SHP77 treated with DMSO at 0.1 percent for 48 hours (cell line): ENCODE measurements at regions not wholly inside any gene's neighbourhood (a gene's known extent, or its start where the extent isn't known, plus 50 kb on each side); places are given as distances from the start of the nearest gene placed in this dataset.

Source experiments
- DNase-seq: peaks from one replicate; lab custom pipeline; 2025; lab: John Stamatoyannopoulos, UW

- DNase-seq, result no peak
Observed at GRCh38 chr13:63671296-63671695, 2255.6 kb upstream of the PCDH20 start.

GRCh38 chr13:63651394-63651793 lies 2235.7 kb upstream of the PCDH20 start:
- no peak for DNase-seq

GRCh38 chr13:63643543-63643942 lies 2227.9 kb upstream of the PCDH20 start:
- no peak for DNase-seq

- DNase-seq, result peak; percentile 95
Observed at GRCh38 chr13:63636316-63636993, 2220.8 kb upstream of the PCDH20 start.

- no peak for DNase-seq
Observed at GRCh38 chr13:63632321-63632720, 2216.7 kb upstream of the PCDH20 start.

GRCh38 chr13:63631006-63631405 lies 2215.4 kb upstream of the PCDH20 start:
- DNase-seq, result no peak

GRCh38 chr13:63629591-63629990 lies 2213.9 kb upstream of the PCDH20 start:
- no peak for DNase-seq

- no peak for DNase-seq
Observed at GRCh38 chr13:63628310-63628709, 2212.7 kb upstream of the PCDH20 start.

- no peak for DNase-seq
Observed at GRCh38 chr13:63625869-63626268, 2210.2 kb upstream of the PCDH20 start.

- DNase-seq, result no peak
Observed at GRCh38 chr13:63614874-63615612, 2199.4 kb upstream of the PCDH20 start.

GRCh38 chr13:63607153-63607552 lies 2191.5 kb upstream of the PCDH20 start:
- no peak for DNase-seq

GRCh38 chr13:63605962-63606361 lies 2190.3 kb upstream of the PCDH20 start:
- DNase-seq, result no peak

- no peak for DNase-seq
Observed at GRCh38 chr13:63605403-63605802, 2189.8 kb upstream of the PCDH20 start.

- DNase-seq, result no peak
Observed at GRCh38 chr13:63595811-63596210, 2180.2 kb upstream of the PCDH20 start.

GRCh38 chr13:63586467-63586866 lies 2170.8 kb upstream of the PCDH20 start:
- no peak for DNase-seq

- DNase-seq, result no peak
Observed at GRCh38 chr13:63578796-63579195, 2163.1 kb upstream of the PCDH20 start.

- no peak for DNase-seq
Observed at GRCh38 chr13:63567031-63567430, 2151.4 kb upstream of the PCDH20 start.

- no peak for DNase-seq
Observed at GRCh38 chr13:63554157-63554556, 2138.5 kb upstream of the PCDH20 start.

GRCh38 chr13:63551731-63552130 lies 2136.1 kb upstream of the PCDH20 start:
- no peak for DNase-seq

- no peak for DNase-seq
Observed at GRCh38 chr13:63546524-63546923, 2130.9 kb upstream of the PCDH20 start.

GRCh38 chr13:63542770-63543169 lies 2127.1 kb upstream of the PCDH20 start:
- no peak for DNase-seq

GRCh38 chr13:63541336-63541735 lies 2125.7 kb upstream of the PCDH20 start:
- DNase-seq, result no peak

- DNase-seq, result no peak
Observed at GRCh38 chr13:63540061-63540460, 2124.4 kb upstream of the PCDH20 start.

- no peak for DNase-seq
Observed at GRCh38 chr13:63517371-63517770, 2101.7 kb upstream of the PCDH20 start.
